ENCODE measurements at regions not wholly inside any gene's neighbourhood (a gene's known extent, or its start where the extent isn't known, plus 50 kb on each side); places are given as distances from the start of the nearest gene placed in this dataset.
"Not testable (repeated sequence)": the region's sequence is repeated elsewhere in the genome, so short reads cannot be mapped to it uniquely, and the experiment has no call there.

- Histone ChIP-seq H3K9ac (ENCODE audit: low read depth, low read length) (no peak overlapping the region), H3K9me3 (ENCODE audit: control insufficient read depth, insufficient read depth, low read length) (no peaks in the 10 kb centered on the region), H3K4me1 (ENCODE audit: insufficient read depth, low read length) (no peaks in the 10 kb centered on the region), H3K36me3 (ENCODE audit: insufficient read depth, low read length) (no peaks in the 10 kb centered on the region)
These were observed 544.3 kb downstream of the KCNT2 start for GRCh38 chr1:196063952-196064351.

DNA sequence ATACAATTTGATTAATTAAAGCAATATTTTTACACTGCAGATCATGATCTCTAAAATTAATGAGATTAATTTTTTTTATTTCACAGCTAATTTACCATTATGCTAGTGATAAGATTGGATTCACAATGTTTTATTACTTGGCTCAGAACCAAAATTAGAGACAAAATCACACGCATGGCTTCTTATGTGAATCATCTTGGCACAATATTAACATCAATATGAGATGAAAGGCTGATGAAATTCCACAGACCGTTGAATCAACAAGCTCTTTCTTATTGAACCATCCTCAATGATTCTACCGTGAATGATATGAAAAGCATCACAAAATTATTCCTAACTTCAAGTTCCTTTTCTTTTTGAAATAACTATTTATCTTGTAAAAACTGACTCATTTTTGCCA is 544.9 kb downstream of the KCNT2 start:
- H3K36me3 ChIP-seq (ENCODE audit: insufficient read depth, low read length): no peaks in the 10 kb centered on the region
- no peaks in the 10 kb centered on the region for H3K4me1 ChIP-seq (ENCODE audit: insufficient read depth, low read length)
- H3K9ac ChIP-seq (ENCODE audit: low read depth, low read length): no peak overlapping the region
- no peaks in the 10 kb centered on the region for H3K9me3 ChIP-seq (ENCODE audit: control insufficient read depth, insufficient read depth, low read length)

DNA sequence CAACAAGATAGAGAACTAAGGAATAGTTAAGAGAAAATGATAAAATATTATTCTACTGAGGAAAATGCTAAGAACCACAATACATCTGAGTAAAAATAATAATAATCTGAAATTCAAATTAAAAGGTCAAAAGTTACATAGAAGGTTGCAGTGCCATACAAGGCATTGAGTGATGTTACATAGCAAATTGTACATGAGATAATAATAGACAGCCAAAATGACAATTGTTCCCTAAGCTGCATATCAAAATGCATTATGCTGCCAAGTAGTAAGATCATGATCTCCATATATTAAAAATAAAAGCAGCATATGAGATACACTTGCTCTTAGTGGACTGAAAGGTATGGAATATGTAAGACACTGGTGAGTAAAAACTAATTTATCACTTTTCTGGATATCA is 547.7 kb downstream of the KCNT2 start:
- Histone ChIP-seq H3K4me1 (ENCODE audit: insufficient read depth, low read length) (no peaks in the 10 kb centered on the region), H3K9me3 (ENCODE audit: control insufficient read depth, insufficient read depth, low read length) (no peaks in the 10 kb centered on the region), H3K9ac (ENCODE audit: low read depth, low read length) (no peak overlapping the region), H3K36me3 (ENCODE audit: insufficient read depth, low read length) (no peaks in the 10 kb centered on the region)

- Histone ChIP-seq H3K4me1 (ENCODE audit: insufficient read depth, low read length) (no peaks in the 10 kb centered on the region), H3K9me3 (ENCODE audit: control insufficient read depth, insufficient read depth, low read length) (no peaks in the 10 kb centered on the region), H3K36me3 (ENCODE audit: insufficient read depth, low read length) (no peaks in the 10 kb centered on the region), H3K9ac (ENCODE audit: low read depth, low read length) (no peak overlapping the region)
These were observed 549.0 kb downstream of the KCNT2 start for GRCh38 chr1:196059210-196059609.

DNA sequence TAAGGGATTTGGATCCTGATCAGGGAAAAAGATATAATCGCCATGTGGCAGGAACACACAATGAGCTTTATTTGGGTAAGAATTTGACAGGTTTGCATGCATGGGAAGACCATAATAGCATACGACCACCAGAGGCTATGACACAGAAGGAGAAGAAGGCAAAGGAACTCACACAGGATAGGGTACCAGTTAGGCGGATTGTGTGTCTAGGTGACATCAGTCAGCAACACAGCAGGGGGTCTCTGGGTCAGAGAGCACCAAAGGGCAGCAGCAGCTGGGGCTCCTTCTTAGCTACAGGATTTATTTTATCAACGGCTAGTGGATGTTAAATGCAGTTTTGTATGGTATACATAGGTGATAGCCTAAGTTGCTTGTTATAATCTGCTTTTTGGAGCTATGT is 551.3 kb downstream of the KCNT2 start:
- Histone ChIP-seq H3K9ac (ENCODE audit: low read depth, low read length) (no peak overlapping the region), H3K36me3 (ENCODE audit: insufficient read depth, low read length) (no peaks in the 10 kb centered on the region), H3K4me1 (ENCODE audit: insufficient read depth, low read length) (no peaks in the 10 kb centered on the region), H3K9me3 (ENCODE audit: control insufficient read depth, insufficient read depth, low read length) (no peaks in the 10 kb centered on the region)

GRCh38 chr1:196049407-196049806 is 558.8 kb downstream of the KCNT2 start:
- H3K4me1 ChIP-seq (ENCODE audit: insufficient read depth, low read length): no peaks in the 10 kb centered on the region
- no peak overlapping the region for H3K9ac ChIP-seq (ENCODE audit: low read depth, low read length)
- no peaks in the 10 kb centered on the region for H3K36me3 ChIP-seq (ENCODE audit: insufficient read depth, low read length)
- no peaks in the 10 kb centered on the region for H3K9me3 ChIP-seq (ENCODE audit: control insufficient read depth, insufficient read depth, low read length)

DNA sequence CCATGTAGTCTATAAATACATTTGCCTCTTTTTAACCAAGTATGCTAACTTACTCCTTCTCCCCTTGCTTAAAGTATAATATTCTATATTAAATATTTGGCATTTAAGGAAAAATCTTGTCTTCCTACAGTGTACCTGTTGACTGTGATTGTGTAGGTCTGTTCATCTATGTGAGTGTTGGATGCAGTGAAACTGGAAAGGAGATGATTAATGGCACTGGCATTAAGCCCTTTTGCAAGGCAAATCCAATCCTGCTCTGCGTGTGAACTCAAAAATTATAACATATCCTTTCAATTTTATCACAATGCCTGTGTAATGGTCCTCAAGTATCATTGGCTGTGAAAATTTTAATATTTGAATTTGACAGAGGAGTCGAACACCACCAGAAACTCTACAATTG is 565.0 kb downstream of the KCNT2 start:
- Histone ChIP-seq H3K4me1 (ENCODE audit: insufficient read depth, low read length) (no peaks in the 10 kb centered on the region), H3K9me3 (ENCODE audit: control insufficient read depth, insufficient read depth, low read length) (no peaks in the 10 kb centered on the region), H3K9ac (ENCODE audit: low read depth, low read length) (no peak overlapping the region), H3K36me3 (ENCODE audit: insufficient read depth, low read length) (no peaks in the 10 kb centered on the region)

DNA sequence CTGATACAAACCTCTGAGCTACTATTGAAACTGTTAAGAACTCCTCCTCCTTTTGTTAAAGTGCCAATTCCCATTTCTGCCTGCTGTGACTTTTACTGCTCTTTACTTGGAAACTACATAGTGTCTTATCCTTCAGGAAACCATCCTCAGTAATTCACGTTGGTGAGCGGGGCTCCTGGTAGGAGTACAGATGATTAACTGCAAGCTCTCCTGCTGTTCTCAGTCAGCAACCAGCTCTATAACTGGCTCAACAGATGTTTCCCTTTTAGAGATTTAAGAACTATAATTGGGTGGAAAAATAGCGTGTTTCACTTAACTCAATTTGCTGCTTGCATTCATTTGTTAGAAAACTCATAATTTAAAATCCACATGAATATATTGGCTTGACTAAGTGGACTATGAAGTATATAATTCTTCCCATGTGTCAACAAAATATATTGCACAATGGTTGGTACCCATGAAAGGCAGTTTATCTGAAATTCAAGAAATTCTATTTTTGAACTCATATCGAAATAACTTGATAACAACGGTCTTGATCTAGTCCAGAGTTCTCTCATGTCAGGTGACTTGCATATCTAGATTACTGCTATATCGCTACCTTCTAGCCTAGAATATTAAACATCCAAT is 574.0 kb downstream of the KCNT2 start:
- no peak overlapping the region for H3K9ac ChIP-seq (ENCODE audit: low read depth, low read length)
- no peaks in the 10 kb centered on the region for H3K36me3 ChIP-seq (ENCODE audit: insufficient read depth, low read length)
- no peaks in the 10 kb centered on the region for H3K4me1 ChIP-seq (ENCODE audit: insufficient read depth, low read length)
- H3K9me3 ChIP-seq (ENCODE audit: control insufficient read depth, insufficient read depth, low read length): no peaks in the 10 kb centered on the region

- H3K9me3 ChIP-seq (ENCODE audit: control insufficient read depth, insufficient read depth, low read length); H3K4me1 ChIP-seq (ENCODE audit: insufficient read depth, low read length); H3K9ac ChIP-seq (ENCODE audit: low read depth, low read length); H3K36me3 ChIP-seq (ENCODE audit: insufficient read depth, low read length): not testable (repeated sequence)
These were observed 576.9 kb downstream of the KCNT2 start for GRCh38 chr1:196031387-196031786.

GRCh38 chr1:196030455-196030854 is 577.8 kb downstream of the KCNT2 start:
- H3K9me3 ChIP-seq (ENCODE audit: control insufficient read depth, insufficient read depth, low read length): no peaks in the 10 kb centered on the region
- H3K4me1 ChIP-seq (ENCODE audit: insufficient read depth, low read length): no peaks in the 10 kb centered on the region
- no peak overlapping the region for H3K9ac ChIP-seq (ENCODE audit: low read depth, low read length)
- H3K36me3 ChIP-seq (ENCODE audit: insufficient read depth, low read length): no peaks in the 10 kb centered on the region

- no peaks in the 10 kb centered on the region for H3K4me1 ChIP-seq (ENCODE audit: insufficient read depth, low read length)
- no peaks in the 10 kb centered on the region for H3K9me3 ChIP-seq (ENCODE audit: control insufficient read depth, insufficient read depth, low read length)
- no peaks in the 10 kb centered on the region for H3K36me3 ChIP-seq (ENCODE audit: insufficient read depth, low read length)
- no peak overlapping the region for H3K9ac ChIP-seq (ENCODE audit: low read depth, low read length)
These were observed 578.8 kb downstream of the KCNT2 start for GRCh38 chr1:196029410-196029809.

- Histone ChIP-seq H3K9me3 (ENCODE audit: control insufficient read depth, insufficient read depth, low read length) (no peaks in the 10 kb centered on the region), H3K9ac (ENCODE audit: low read depth, low read length) (no peak overlapping the region), H3K36me3 (ENCODE audit: insufficient read depth, low read length) (no peaks in the 10 kb centered on the region), H3K4me1 (ENCODE audit: insufficient read depth, low read length) (no peaks in the 10 kb centered on the region)
These were observed 581.1 kb downstream of the KCNT2 start for GRCh38 chr1:196027127-196027526.

DNA sequence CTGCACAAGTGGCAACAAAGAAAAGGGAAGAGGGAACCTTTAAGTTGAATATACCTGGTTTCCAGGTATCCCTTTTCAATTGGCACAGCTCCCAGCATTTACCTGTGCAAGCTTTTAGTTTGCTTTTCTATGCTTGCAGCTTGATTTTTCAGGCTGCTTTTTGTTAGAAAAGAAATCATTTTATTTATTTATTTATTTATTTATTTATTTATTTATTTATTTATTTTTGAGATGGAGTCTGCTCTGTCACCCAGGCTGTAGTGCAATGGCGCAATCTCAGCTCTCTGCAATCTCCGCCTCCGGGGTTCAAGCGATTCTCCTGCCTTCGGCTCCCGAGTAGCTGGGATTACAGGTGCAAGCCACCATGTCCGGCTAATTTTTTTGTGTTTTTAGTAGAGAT is 587.1 kb downstream of the KCNT2 start:
- not testable (repeated sequence) for H3K4me1 ChIP-seq (ENCODE audit: insufficient read depth, low read length); H3K9ac ChIP-seq (ENCODE audit: low read depth, low read length); H3K9me3 ChIP-seq (ENCODE audit: control insufficient read depth, insufficient read depth, low read length); H3K36me3 ChIP-seq (ENCODE audit: insufficient read depth, low read length)

GRCh38 chr1:196009362-196009761 is 598.9 kb downstream of the KCNT2 start:
- Histone ChIP-seq H3K36me3 (ENCODE audit: insufficient read depth, low read length) (no peaks in the 10 kb centered on the region), H3K9ac (ENCODE audit: low read depth, low read length) (no peak overlapping the region), H3K4me1 (ENCODE audit: insufficient read depth, low read length) (peaks cover 6% of the 10 kb centered on the region; the same call in 1 of the 2 replicates), H3K9me3 (ENCODE audit: control insufficient read depth, insufficient read depth, low read length) (no peaks in the 10 kb centered on the region)

DNA sequence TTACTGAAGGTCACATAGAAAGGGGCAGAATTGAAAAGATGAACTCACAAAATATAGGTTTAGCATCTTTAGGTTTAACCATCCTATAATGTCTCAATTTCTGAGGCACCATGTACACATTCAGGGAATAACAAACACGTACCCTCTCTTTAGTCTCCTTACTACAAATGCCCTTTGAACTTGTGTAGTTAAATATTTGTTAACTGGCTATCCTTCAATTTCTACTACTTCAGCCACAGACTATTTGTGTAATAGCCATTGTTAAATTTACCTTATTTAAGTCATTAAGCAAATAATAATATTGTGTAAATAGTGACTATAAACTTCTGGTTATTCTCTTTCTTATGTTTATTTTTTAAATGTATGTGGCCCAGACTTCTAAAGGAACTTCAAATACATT is 600.5 kb downstream of the KCNT2 start:
- Histone ChIP-seq H3K9me3 (ENCODE audit: control insufficient read depth, insufficient read depth, low read length) (no peaks in the 10 kb centered on the region), H3K9ac (ENCODE audit: low read depth, low read length) (no peak overlapping the region), H3K4me1 (ENCODE audit: insufficient read depth, low read length) (peaks cover 10% of the 10 kb centered on the region; the same call in 1 of the 2 replicates), H3K36me3 (ENCODE audit: insufficient read depth, low read length) (no peaks in the 10 kb centered on the region)

- Histone ChIP-seq H3K4me1 (ENCODE audit: insufficient read depth, low read length) (peaks cover 17% of the 10 kb centered on the region; the same call in 1 of the 2 replicates), H3K9ac (ENCODE audit: low read depth, low read length) (no peak overlapping the region), H3K9me3 (ENCODE audit: control insufficient read depth, insufficient read depth, low read length) (no peaks in the 10 kb centered on the region; the same call in 1 of the 2 replicates), H3K36me3 (ENCODE audit: insufficient read depth, low read length) (no peaks in the 10 kb centered on the region)
These were observed 602.8 kb downstream of the KCNT2 start for GRCh38 chr1:196005426-196005825.
